Fibroblast of mammary gland (primary cell): ENCODE measurements at regions not wholly inside any gene's neighbourhood (a gene's known extent, or its start where the extent isn't known, plus 50 kb on each side); places are given as distances from the start of the nearest gene placed in this dataset.
"Not testable (repeated sequence)": the region's sequence is repeated elsewhere in the genome, so short reads cannot be mapped to it uniquely, and the experiment has no call there.

Experiments
- DNase-seq: peaks from one replicate; pipeline ENCODE4 v3.0.0-alpha.2; 2010; ENCODE audit warnings: low read depth
- H3K4me3 ChIP-seq: 2 replicates; pipeline ENCODE4 v1.5.1; 2011; ENCODE audit warnings: low read depth, mild to moderate bottlenecking, low read length, moderate library complexity; ENCODE audit not compliant: control insufficient read depth
- TF ChIP-seq, protein P1 (sequence below): conservative IDR thresholded peaks from 2 replicates; pipeline ENCODE4 v1.5.1; 2011; ENCODE audit warnings: low read depth, low read length, inconsistent platforms; ENCODE audit not compliant: control insufficient read depth, insufficient read depth

DNA sequence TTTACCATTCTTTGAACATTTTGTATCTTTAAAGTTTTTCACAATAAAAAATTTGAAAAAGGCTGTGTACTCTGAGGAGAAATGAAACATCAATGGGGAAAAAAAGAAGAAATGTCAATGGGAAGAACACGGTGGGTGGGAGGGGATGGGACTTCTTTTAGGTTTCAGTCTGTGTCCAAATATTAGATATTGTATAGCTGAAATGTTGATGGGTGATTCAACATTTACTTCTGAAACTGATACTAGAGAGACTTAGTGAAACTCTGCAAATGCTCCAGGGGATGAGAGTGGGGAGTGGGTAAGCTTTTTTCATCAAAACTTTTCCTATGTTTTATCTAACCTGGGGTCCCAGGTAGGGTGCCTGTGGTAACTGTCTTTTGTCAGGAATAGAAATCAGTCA lies 311.9 kb downstream of the MAN2A1 start:
- TF ChIP-seq, protein P1, sequence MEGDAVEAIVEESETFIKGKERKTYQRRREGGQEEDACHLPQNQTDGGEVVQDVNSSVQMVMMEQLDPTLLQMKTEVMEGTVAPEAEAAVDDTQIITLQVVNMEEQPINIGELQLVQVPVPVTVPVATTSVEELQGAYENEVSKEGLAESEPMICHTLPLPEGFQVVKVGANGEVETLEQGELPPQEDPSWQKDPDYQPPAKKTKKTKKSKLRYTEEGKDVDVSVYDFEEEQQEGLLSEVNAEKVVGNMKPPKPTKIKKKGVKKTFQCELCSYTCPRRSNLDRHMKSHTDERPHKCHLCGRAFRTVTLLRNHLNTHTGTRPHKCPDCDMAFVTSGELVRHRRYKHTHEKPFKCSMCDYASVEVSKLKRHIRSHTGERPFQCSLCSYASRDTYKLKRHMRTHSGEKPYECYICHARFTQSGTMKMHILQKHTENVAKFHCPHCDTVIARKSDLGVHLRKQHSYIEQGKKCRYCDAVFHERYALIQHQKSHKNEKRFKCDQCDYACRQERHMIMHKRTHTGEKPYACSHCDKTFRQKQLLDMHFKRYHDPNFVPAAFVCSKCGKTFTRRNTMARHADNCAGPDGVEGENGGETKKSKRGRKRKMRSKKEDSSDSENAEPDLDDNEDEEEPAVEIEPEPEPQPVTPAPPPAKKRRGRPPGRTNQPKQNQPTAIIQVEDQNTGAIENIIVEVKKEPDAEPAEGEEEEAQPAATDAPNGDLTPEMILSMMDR, result no peak
- no peak for DNase-seq
- no peak overlapping the region for H3K4me3 ChIP-seq

- no peak for DNase-seq
- TF ChIP-seq, protein P1, result no peak
- no peak overlapping the region for H3K4me3 ChIP-seq
These were observed 312.9 kb downstream of the MAN2A1 start for GRCh38 chr5:110002652-110003051.

DNA sequence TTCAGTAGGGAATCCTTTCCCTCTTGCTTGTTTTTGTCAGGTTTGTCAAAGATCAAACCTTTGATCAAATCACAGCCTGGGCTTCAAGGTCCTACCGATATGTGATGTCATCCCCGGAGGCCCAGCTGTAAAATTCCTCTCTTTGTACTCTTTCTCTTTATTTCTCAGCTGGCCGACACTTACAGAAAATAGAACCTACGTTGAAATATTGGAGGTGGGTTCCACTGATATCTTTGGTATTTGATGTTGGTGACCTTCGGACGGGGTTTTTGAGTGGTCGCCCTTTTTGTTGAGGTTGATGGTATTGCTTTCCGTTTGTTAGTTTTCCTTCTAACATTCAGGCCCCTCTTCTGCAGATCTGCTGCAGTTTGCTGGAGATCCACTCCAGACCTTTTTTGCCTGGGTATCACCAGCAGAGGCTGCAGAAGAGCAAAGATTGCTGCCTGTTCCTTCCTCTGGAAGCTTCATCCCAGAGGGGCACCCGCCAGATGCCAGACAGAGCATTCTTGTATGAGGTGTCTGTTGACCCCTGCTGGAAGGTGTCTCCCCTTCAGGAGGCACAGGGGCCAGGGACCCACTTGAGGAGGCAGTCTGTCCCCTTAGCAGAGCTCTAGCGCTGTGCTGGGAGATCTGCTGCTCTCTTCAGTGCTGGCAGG lies 316.3 kb downstream of the MAN2A1 start:
- not testable (repeated sequence) for H3K4me3 ChIP-seq, DNase-seq

DNA sequence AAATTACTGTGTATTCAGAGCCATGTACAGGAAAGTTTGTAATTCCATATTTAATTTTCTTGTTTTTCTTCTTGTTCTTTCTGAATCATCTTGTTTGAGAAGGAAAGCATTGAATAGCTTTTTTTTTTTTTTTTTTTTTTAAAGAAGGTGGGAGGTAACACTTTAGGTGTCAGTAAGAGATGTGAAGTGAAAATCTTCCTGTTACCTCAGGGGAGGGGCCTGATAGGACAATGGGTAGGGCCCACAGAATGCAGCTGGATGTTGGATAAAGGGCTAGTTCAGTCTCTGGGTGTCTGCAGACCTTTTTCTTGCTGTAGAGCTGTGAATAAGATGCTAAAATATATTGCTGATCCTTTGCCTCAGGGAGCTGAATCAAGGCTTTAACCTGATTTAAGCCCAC lies 317.4 kb downstream of the MAN2A1 start:
- TF ChIP-seq, protein P1, result no peak
- DNase-seq, result no peak
- H3K4me3 ChIP-seq, result no peak overlapping the region

- no peak for DNase-seq
- TF ChIP-seq, protein P1, result no peak
- H3K4me3 ChIP-seq, result no peak overlapping the region
These were observed 318.4 kb downstream of the MAN2A1 start for GRCh38 chr5:110008131-110008530.

- TF ChIP-seq, protein P1, result no peak
- no peak for DNase-seq
- H3K4me3 ChIP-seq, result no peak overlapping the region
These were observed 322.4 kb downstream of the MAN2A1 start for GRCh38 chr5:110012145-110012544.

GRCh38 chr5:110013017-110013416 lies 323.3 kb downstream of the MAN2A1 start:
- TF ChIP-seq, protein P1, result no peak
- no peak overlapping the region for H3K4me3 ChIP-seq
- DNase-seq, result no peak
